BJ (cell line): ENCODE measurements at regions not wholly inside any gene's neighbourhood (a gene's known extent, or its start where the extent isn't known, plus 50 kb on each side); places are given as distances from the start of the nearest gene placed in this dataset.

Experiments used
- CTCF ChIA-PET: fragments of 350-600 bp; formaldehyde crosslinking; extraction: SDS; loops from one replicate; lab custom pipeline; 2021; ENCODE audit warnings: antibody characterized with exemption, inconsistent platforms; lab: Yijun Ruan, JAX
- POLR2A ChIA-PET: fragments of 300-600 bp; sonication (Branson Sonifier 250); formaldehyde crosslinking; extraction: SDS; loops from one replicate; lab custom pipeline; 2021; ENCODE audit warnings: antibody characterized with exemption; lab: Charles Lee
- DNase-seq: peaks from one replicate; pipeline ENCODE4 v3.0.0-alpha.2; 2011; ENCODE audit warnings: low read depth
- H3K27me3 ChIP-seq: 2 replicates; pipeline ENCODE4 v1.6.0; 2011; ENCODE audit warnings: low read length; ENCODE audit not compliant: control insufficient read depth, insufficient read depth
- H3K36me3 ChIP-seq: 2 replicates; pipeline ENCODE4 v1.5.1; 2011; ENCODE audit warnings: low read length; ENCODE audit not compliant: control insufficient read depth, insufficient read depth
- H3K4me3 ChIP-seq: 2 replicates; pipeline ENCODE4 v1.5.1; 2011; ENCODE audit warnings: low read depth, mild to moderate bottlenecking, control low read depth, low read length
- TF ChIP-seq, protein P1 (sequence below): IDR thresholded peaks from 2 replicates; pipeline ENCODE4 v1.5.1; 2011; ENCODE audit warnings: low read depth, mild to moderate bottlenecking, control low read depth, inconsistent platforms, low read length, moderate library complexity; ENCODE audit not compliant: insufficient read depth

DNA sequence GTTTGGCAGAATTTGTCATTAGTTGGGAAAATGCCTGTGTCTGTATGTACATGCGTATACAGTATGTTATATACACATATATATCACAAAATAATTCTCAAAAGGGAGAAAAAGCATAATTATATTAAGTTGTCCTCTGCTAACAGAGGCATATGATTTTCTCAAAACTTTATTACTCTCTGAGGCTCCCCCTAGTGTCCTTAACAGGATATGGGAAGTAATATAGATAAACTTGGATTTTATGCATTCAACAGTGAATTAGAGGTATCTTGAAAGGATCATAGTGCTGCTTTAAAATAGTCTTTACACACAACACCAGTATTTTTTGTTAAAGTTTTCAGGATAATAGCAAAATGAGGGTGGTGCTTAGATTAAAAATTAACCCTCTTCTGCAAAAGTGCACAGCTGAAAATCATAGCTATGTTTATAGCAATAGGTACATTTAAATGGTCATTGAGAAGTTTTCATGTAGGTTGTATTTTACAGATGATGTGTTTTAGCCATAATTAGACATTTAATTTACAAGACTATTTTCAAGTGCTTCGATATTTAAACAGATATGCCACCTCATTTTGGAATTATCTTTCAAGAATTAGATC lies 454.0 kb upstream of the ROBO2 start:
- H3K36me3 ChIP-seq, result no peaks in the 10 kb centered on the region
- no peak overlapping the region for H3K4me3 ChIP-seq
- H3K27me3 ChIP-seq, result no peaks in the 10 kb centered on the region
- no peak for DNase-seq
- TF ChIP-seq, protein P1, sequence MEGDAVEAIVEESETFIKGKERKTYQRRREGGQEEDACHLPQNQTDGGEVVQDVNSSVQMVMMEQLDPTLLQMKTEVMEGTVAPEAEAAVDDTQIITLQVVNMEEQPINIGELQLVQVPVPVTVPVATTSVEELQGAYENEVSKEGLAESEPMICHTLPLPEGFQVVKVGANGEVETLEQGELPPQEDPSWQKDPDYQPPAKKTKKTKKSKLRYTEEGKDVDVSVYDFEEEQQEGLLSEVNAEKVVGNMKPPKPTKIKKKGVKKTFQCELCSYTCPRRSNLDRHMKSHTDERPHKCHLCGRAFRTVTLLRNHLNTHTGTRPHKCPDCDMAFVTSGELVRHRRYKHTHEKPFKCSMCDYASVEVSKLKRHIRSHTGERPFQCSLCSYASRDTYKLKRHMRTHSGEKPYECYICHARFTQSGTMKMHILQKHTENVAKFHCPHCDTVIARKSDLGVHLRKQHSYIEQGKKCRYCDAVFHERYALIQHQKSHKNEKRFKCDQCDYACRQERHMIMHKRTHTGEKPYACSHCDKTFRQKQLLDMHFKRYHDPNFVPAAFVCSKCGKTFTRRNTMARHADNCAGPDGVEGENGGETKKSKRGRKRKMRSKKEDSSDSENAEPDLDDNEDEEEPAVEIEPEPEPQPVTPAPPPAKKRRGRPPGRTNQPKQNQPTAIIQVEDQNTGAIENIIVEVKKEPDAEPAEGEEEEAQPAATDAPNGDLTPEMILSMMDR, result peak; percentile 54
- CTCF ChIA-PET, result interaction anchor here (1.0 to 1.2 kb wide), 2 partner anchors 13 to 60 kb away, joined by 3 read pairs; no protein-coding TSS in a partner anchor
- POLR2A ChIA-PET, result no interaction called here

DNA sequence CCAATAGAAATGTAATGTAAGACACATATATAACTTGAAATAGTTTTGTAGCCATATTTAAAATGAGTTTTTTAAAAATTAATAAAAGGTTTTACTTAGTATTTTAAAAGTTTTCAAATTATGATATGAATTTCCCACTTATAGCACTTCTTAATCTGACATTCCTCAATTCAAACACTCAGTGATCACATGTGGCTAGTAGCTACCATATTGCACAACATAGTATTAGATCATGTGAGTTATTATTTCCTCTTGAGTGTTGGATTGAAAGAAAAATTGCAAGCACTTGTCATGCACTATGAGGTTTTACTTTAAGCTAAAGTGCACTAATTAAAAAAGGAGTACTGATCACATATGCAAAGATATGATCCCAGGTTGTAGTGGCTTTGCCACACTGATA lies 453.4 kb upstream of the ROBO2 start:
- Histone ChIP-seq H3K36me3 (no peaks in the 10 kb centered on the region), H3K27me3 (no peaks in the 10 kb centered on the region), H3K4me3 (no peak overlapping the region)
- TF ChIP-seq, protein P1, result no peak
- CTCF ChIA-PET, result interaction anchor here (1.0 to 1.2 kb wide), 2 partner anchors 12 to 60 kb away, joined by 3 read pairs; no protein-coding TSS in a partner anchor
- no peak for DNase-seq
- POLR2A ChIA-PET, result no interaction called here

DNA sequence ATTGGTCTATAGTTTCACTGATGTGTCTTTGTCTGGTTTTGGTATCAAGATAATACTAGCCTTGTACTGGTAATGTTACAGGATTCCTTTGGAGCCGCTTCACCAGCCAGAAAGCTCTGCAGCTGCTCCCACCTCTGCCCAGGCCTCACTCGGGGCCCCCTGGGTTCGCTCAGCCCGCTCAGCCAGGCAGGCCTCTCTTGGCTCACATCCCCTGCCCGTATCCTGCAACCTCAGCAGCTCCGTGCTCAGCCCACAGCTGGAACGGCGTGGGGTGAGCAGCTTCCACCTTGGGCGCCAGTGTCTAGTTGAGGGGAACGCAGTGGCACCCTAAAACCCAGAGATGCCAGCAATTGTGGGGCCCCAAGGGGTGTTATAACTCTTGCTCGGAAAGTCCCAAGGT lies 429.7 kb upstream of the ROBO2 start:
- no peaks in the 10 kb centered on the region for H3K36me3 ChIP-seq
- CTCF ChIA-PET, result no interaction called here
- TF ChIP-seq, protein P1, result no peak
- POLR2A ChIA-PET, result no interaction called here
- H3K4me3 ChIP-seq, result no peak overlapping the region
- H3K27me3 ChIP-seq, result no peaks in the 10 kb centered on the region
- DNase-seq, result no peak

DNA sequence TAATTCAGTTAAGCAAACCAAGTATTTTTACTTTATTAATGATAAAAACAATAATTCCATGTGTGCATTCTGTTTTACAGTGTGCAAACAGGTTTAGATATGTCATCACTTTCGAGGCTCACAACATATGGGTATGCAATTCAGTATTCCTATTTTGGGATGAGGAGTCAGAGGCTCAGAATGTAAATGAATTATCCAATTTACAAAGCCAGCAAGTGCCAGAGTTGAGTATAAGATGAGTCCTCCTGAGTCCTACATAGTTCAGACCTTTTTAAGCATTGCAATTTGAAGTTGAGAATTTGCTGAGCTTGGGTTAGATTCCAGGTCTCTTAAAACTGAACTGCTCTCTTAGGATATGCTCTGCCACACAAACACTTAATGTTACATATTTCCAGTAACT lies 424.2 kb upstream of the ROBO2 start:
- H3K4me3 ChIP-seq, result no peak overlapping the region
- POLR2A ChIA-PET, result no interaction called here
- no peaks in the 10 kb centered on the region for H3K27me3 ChIP-seq
- TF ChIP-seq, protein P1, result no peak
- H3K36me3 ChIP-seq, result no peaks in the 10 kb centered on the region
- no peak for DNase-seq
- CTCF ChIA-PET, result no interaction called here

DNA sequence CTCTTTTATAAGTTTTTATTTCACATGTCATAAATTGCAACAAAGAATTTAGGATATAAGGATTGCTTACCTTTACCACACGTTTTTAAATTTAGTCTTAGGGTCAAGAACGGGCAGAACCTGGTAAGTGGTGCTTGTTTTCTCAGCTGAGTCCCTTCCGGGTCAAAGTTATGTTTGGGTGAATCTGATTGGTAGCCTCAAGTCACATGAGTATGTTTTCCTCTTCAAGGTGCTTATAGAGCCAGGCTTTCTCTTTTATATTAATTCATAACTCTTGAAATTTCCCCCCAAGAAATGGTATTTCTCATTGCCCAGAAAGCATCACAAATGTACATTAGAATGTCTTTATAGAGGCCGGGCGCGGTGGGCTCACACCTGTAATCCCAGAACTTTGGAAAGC lies 415.7 kb upstream of the ROBO2 start:
- no peak overlapping the region for H3K4me3 ChIP-seq
- no peaks in the 10 kb centered on the region for H3K27me3 ChIP-seq
- DNase-seq, result no peak
- CTCF ChIA-PET, result no interaction called here
- TF ChIP-seq, protein P1, result no peak
- H3K36me3 ChIP-seq, result no peaks in the 10 kb centered on the region
- POLR2A ChIA-PET, result no interaction called here
